ENCODE measurements at regions not wholly inside any gene's neighbourhood (a gene's known extent, or its start where the extent isn't known, plus 50 kb on each side); places are given as distances from the start of the nearest gene placed in this dataset.

DNA sequence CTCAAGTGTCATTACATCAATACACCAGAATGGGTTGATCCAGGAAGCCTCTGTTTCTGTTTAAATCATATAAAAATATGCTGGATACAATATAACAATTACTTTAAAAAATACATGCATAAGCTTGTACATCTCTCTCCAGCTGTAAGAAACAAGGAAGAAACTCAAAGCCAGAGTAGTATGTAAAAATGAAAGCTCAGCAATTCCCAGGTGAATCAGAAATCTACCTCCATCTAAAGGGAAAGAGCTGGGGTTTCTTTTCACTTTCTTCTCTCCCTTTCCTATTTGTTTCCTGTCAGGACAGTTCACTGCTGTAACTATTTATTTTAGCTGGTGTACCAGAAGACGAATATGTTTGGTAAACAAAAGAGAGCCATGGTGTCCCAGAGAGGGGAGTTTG is 301.0 kb upstream of the C1orf87 start:
- Mint-ChIP-seq H3K27me3 (peaks cover 12% of the 10 kb centered on the region), H3K36me3 (no peaks in the 10 kb centered on the region), H3K27ac (no peak overlapping the region), H3K4me3 (no peak overlapping the region), H3K4me1 (ENCODE audit: unreplicated experiment) (no peaks in the 10 kb centered on the region), H3K9me3 (peaks cover 16% of the 10 kb centered on the region)
- DNase-seq (ENCODE audit: extremely low spot score, unreplicated experiment) = no peak
- TF ChIP-seq, protein P1, sequence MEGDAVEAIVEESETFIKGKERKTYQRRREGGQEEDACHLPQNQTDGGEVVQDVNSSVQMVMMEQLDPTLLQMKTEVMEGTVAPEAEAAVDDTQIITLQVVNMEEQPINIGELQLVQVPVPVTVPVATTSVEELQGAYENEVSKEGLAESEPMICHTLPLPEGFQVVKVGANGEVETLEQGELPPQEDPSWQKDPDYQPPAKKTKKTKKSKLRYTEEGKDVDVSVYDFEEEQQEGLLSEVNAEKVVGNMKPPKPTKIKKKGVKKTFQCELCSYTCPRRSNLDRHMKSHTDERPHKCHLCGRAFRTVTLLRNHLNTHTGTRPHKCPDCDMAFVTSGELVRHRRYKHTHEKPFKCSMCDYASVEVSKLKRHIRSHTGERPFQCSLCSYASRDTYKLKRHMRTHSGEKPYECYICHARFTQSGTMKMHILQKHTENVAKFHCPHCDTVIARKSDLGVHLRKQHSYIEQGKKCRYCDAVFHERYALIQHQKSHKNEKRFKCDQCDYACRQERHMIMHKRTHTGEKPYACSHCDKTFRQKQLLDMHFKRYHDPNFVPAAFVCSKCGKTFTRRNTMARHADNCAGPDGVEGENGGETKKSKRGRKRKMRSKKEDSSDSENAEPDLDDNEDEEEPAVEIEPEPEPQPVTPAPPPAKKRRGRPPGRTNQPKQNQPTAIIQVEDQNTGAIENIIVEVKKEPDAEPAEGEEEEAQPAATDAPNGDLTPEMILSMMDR (conservative IDR thresholded peaks at IDR 0.05) = no peak

DNA sequence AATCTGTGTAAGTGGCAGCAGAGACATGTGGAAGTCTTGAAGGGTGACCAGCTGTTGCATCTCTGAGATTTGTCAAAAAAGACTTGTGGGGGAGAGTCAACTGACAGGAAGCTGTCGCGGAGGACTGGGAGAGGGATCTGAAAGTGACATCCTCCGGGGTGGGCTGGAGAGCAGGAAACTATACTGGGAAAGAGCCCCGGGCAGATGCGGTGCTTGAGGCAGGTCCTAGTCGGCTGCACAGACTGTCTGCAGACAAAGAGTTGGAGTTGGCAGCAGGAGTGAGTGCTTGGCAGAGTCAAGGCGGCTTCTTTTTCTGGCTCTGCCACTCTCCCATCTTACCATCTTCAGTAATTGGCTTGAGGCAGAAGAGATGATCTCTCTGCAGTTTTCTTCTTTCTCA is 294.0 kb upstream of the C1orf87 start:
- peaks cover 13% of the 10 kb centered on the region for H3K27me3 Mint-ChIP-seq
- no peaks in the 10 kb centered on the region for H3K4me1 Mint-ChIP-seq (ENCODE audit: unreplicated experiment)
- peaks cover 11% of the 10 kb centered on the region for H3K9me3 Mint-ChIP-seq
- no peak for DNase-seq (ENCODE audit: extremely low spot score, unreplicated experiment)
- no peak overlapping the region for H3K27ac Mint-ChIP-seq
- TF ChIP-seq, protein P1 (conservative IDR thresholded peaks at IDR 0.05) = no peak
- H3K4me3 Mint-ChIP-seq = no peak overlapping the region
- no peaks in the 10 kb centered on the region for H3K36me3 Mint-ChIP-seq

DNA sequence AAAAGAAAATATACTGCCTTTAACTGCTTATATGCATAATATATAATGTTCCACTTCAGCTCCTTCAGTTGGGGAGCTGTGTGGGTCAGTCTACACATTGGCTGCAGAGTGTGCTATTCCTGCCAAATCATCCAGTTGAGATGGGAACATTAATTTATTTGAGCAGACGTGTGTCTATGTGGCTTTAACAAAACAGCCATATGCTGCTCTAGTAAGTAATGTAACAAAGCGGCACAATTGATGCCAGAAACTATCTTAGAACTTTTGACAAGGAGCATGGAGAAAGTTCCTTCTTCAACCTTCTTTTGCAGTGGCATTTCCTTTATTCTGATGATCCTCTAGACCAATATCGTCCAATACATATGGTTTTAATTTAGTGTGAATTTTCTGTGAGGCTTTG is 285.9 kb upstream of the C1orf87 start:
- Mint-ChIP-seq H3K4me3 (no peak overlapping the region), H3K27me3 (peaks cover 11% of the 10 kb centered on the region), H3K9me3 (no peaks in the 10 kb centered on the region), H3K27ac (no peak overlapping the region), H3K36me3 (no peaks in the 10 kb centered on the region), H3K4me1 (ENCODE audit: unreplicated experiment) (no peaks in the 10 kb centered on the region)
- DNase-seq (ENCODE audit: extremely low spot score, unreplicated experiment) = no peak
- TF ChIP-seq, protein P1 (conservative IDR thresholded peaks at IDR 0.05) = no peak

DNA sequence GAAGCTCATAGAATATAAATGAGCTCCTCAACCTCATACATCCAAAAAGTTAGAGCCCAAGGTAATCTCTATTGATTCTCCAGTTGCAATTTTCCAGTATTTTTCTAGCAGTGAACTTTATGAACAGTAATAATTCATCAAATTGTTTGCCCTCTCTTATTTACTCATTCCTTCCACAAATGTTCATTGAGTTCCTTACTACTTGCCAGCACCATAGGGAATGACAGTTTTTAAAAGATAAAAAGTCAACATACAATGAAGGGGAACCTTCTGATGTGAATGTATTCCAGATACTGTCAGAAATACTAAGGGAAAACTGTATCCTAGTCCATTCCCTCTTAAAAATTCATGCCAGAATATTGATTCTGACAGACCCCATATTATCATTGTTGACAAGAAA is 277.0 kb upstream of the C1orf87 start:
- Mint-ChIP-seq H3K9me3 (no peaks in the 10 kb centered on the region), H3K27ac (no peak overlapping the region), H3K4me1 (ENCODE audit: unreplicated experiment) (no peaks in the 10 kb centered on the region), H3K27me3 (peaks cover 7% of the 10 kb centered on the region), H3K36me3 (no peaks in the 10 kb centered on the region), H3K4me3 (no peak overlapping the region)
- TF ChIP-seq, protein P1 (conservative IDR thresholded peaks at IDR 0.05) = no peak
- no peak for DNase-seq (ENCODE audit: extremely low spot score, unreplicated experiment)

DNA sequence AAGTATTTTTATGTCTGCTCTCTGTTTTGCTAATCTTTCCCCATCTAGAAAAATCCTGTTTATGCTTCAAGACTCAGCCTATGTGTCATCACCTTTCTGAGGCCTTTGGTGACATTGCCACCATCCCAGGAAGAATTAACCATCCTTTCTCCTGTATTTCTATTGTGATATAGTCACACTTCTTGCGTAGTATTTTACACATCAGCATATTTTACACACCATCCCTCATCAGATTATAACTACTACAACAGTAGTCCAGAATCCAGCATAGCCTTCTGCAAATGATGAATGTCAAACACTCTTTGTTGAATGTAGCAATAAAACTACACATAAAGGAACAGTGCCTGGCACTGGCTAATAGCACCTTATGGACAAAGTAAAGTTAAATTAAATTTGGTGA is 275.3 kb upstream of the C1orf87 start:
- Mint-ChIP-seq H3K27ac (no peak overlapping the region), H3K4me1 (ENCODE audit: unreplicated experiment) (no peaks in the 10 kb centered on the region), H3K4me3 (no peak overlapping the region), H3K36me3 (no peaks in the 10 kb centered on the region), H3K9me3 (no peaks in the 10 kb centered on the region), H3K27me3 (peaks cover 4% of the 10 kb centered on the region)
- no peak for DNase-seq (ENCODE audit: extremely low spot score, unreplicated experiment)
- TF ChIP-seq, protein P1 (conservative IDR thresholded peaks at IDR 0.05) = no peak

DNA sequence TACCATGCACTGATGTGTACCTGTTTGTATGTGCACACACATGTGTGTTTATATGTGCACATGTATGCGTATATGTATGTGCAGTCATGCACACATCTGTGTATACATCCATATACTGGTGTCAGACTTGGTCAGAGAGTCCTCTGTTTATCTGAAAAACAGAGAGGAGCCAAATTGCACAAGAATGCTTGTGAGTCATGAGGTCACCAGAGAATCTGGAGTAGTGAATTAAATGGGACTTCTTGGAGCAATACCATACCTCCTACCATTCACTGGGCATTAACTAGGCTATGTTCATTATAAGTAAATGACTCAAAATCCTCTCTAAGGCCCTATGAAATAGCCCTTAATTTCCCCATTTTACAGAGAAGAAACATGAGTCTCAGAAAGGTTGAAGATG is 272.1 kb upstream of the C1orf87 start:
- Mint-ChIP-seq H3K27me3 (peaks cover 10% of the 10 kb centered on the region), H3K27ac (no peak overlapping the region), H3K9me3 (no peaks in the 10 kb centered on the region), H3K4me1 (ENCODE audit: unreplicated experiment) (no peaks in the 10 kb centered on the region), H3K36me3 (no peaks in the 10 kb centered on the region), H3K4me3 (no peak overlapping the region)
- TF ChIP-seq, protein P1 (conservative IDR thresholded peaks at IDR 0.05) = no peak
- DNase-seq (ENCODE audit: extremely low spot score, unreplicated experiment) = no peak
